ENCODE measurements at regions not wholly inside any gene's neighbourhood (a gene's known extent, or its start where the extent isn't known, plus 50 kb on each side); places are given as distances from the start of the nearest gene placed in this dataset.

- TF ChIP-seq ZFP30 (CRISPR knock-in tag; IDR thresholded peaks at IDR 0.05) (no peak), CREB5 (CRISPR knock-in tag; IDR thresholded peaks at IDR 0.05; ENCODE audit: low read depth) (no peak), TOX (CRISPR knock-in tag; IDR thresholded peaks at IDR 0.05; ENCODE audit: borderline replicate concordance) (no peak), POU6F1 (CRISPR knock-in tag; IDR thresholded peaks at IDR 0.05; ENCODE audit: borderline replicate concordance, low read depth) (no peak), ARNTL (CRISPR knock-in tag; IDR thresholded peaks at IDR 0.05; ENCODE audit: borderline replicate concordance, low read depth) (no peak), ESRRG (CRISPR knock-in tag; IDR thresholded peaks at IDR 0.05) (no peak), ZNF70 (CRISPR knock-in tag; IDR thresholded peaks at IDR 0.05) (no peak), CSRNP3 (CRISPR knock-in tag; IDR thresholded peaks at IDR 0.05) (no peak), RARB (CRISPR knock-in tag; IDR thresholded peaks at IDR 0.05) (no peak), OSR1 (CRISPR knock-in tag; IDR thresholded peaks at IDR 0.05) (no peak), PATZ1 (CRISPR knock-in tag; IDR thresholded peaks at IDR 0.05; ENCODE audit: borderline replicate concordance) (no peak), ZC3H10 (CRISPR knock-in tag; IDR thresholded peaks at IDR 0.05) (no peak), TCF4 (CRISPR knock-in tag; IDR thresholded peaks at IDR 0.05; ENCODE audit: borderline replicate concordance) (no peak), ZNF8 (CRISPR knock-in tag; IDR thresholded peaks at IDR 0.05) (no peak), CSDC2 (CRISPR knock-in tag; IDR thresholded peaks at IDR 0.05) (no peak), BACH2 (CRISPR knock-in tag; IDR thresholded peaks at IDR 0.05; ENCODE audit: borderline replicate concordance) (no peak), PPARA (CRISPR knock-in tag; IDR thresholded peaks at IDR 0.05; ENCODE audit: borderline replicate concordance) (no peak), SNAI2 (CRISPR knock-in tag; IDR thresholded peaks at IDR 0.05) (no peak), ZNF565 (CRISPR knock-in tag; conservative IDR thresholded peaks at IDR 0.05; ENCODE audit: low read depth) (no peak)
- no peak for ATAC-seq
Observed at GRCh38 chr6:27674882-27675281, 202.0 kb upstream of the ZNF184 start.

- TF ChIP-seq TOX (CRISPR knock-in tag; IDR thresholded peaks at IDR 0.05; ENCODE audit: borderline replicate concordance) (no peak), ZNF8 (CRISPR knock-in tag; IDR thresholded peaks at IDR 0.05) (no peak), OSR1 (CRISPR knock-in tag; IDR thresholded peaks at IDR 0.05) (no peak), CSRNP3 (CRISPR knock-in tag; IDR thresholded peaks at IDR 0.05) (no peak), ZC3H10 (CRISPR knock-in tag; IDR thresholded peaks at IDR 0.05) (no peak), CREB5 (CRISPR knock-in tag; IDR thresholded peaks at IDR 0.05; ENCODE audit: low read depth) (peak; percentile 45; the same call in 1 of the 2 replicates), ZNF70 (CRISPR knock-in tag; IDR thresholded peaks at IDR 0.05) (peak; percentile 75), POU6F1 (CRISPR knock-in tag; IDR thresholded peaks at IDR 0.05; ENCODE audit: borderline replicate concordance, low read depth) (no peak), GLIS3 (CRISPR knock-in tag; IDR thresholded peaks at IDR 0.05) (no peak), PATZ1 (CRISPR knock-in tag; IDR thresholded peaks at IDR 0.05; ENCODE audit: borderline replicate concordance) (peak; percentile 18; the same call in 1 of the 2 replicates), PPARA (CRISPR knock-in tag; IDR thresholded peaks at IDR 0.05; ENCODE audit: borderline replicate concordance) (no peak)
- peak; percentile 67 for ATAC-seq
Observed at GRCh38 chr6:27672113-27672799, 199.4 kb upstream of the ZNF184 start.
